ENCODE measurements at regions not wholly inside any gene's neighbourhood (a gene's known extent, or its start where the extent isn't known, plus 50 kb on each side); places are given as distances from the start of the nearest gene placed in this dataset.

- TF ChIP-seq, protein P1, sequence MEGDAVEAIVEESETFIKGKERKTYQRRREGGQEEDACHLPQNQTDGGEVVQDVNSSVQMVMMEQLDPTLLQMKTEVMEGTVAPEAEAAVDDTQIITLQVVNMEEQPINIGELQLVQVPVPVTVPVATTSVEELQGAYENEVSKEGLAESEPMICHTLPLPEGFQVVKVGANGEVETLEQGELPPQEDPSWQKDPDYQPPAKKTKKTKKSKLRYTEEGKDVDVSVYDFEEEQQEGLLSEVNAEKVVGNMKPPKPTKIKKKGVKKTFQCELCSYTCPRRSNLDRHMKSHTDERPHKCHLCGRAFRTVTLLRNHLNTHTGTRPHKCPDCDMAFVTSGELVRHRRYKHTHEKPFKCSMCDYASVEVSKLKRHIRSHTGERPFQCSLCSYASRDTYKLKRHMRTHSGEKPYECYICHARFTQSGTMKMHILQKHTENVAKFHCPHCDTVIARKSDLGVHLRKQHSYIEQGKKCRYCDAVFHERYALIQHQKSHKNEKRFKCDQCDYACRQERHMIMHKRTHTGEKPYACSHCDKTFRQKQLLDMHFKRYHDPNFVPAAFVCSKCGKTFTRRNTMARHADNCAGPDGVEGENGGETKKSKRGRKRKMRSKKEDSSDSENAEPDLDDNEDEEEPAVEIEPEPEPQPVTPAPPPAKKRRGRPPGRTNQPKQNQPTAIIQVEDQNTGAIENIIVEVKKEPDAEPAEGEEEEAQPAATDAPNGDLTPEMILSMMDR (IDR thresholded peaks at IDR 0.05; ENCODE audit: low read depth, low read length): no peak
- no peak overlapping the region for H3K4me3 ChIP-seq (ENCODE audit: low read depth, low read length)
These were observed 666.9 kb downstream of the XIRP2 start for GRCh38 chr2:167555098-167555720.

DNA sequence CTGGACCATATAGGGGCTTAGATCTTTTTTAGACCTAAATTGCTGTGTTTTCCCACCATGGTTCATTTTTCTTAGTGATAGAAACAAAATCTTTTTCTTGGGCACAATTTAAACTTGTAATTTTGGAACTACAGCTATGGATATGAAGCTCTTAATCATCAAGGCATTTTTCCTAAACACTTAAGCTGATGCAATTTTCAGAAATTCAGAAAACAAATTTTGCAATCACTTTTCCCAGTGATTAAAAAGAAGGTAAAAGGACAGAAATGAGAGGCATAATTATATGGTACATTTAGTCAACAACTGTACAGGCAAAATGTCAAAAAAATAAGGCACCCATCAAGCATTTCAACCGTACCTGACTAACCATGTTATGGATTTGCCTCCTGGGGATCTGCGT is 665.4 kb downstream of the XIRP2 start:
- TF ChIP-seq, protein P1 (IDR thresholded peaks at IDR 0.05; ENCODE audit: low read depth, low read length): no peak
- no peak overlapping the region for H3K4me3 ChIP-seq (ENCODE audit: low read depth, low read length)

GRCh38 chr2:167551416-167551815 is 663.1 kb downstream of the XIRP2 start:
- no peak overlapping the region for H3K4me3 ChIP-seq (ENCODE audit: low read depth, low read length)
- TF ChIP-seq, protein P1 (IDR thresholded peaks at IDR 0.05; ENCODE audit: low read depth, low read length): no peak

GRCh38 chr2:167550448-167550847 is 662.2 kb downstream of the XIRP2 start:
- TF ChIP-seq, protein P1 (IDR thresholded peaks at IDR 0.05; ENCODE audit: low read depth, low read length): no peak
- no peak overlapping the region for H3K4me3 ChIP-seq (ENCODE audit: low read depth, low read length)

GRCh38 chr2:167548396-167548795 is 660.1 kb downstream of the XIRP2 start:
- no peak overlapping the region for H3K4me3 ChIP-seq (ENCODE audit: low read depth, low read length)
- TF ChIP-seq, protein P1 (IDR thresholded peaks at IDR 0.05; ENCODE audit: low read depth, low read length): no peak

- H3K4me3 ChIP-seq (ENCODE audit: low read depth, low read length): peak overlapping the region; percentile 10; the same call in 1 of the 2 replicates
- TF ChIP-seq, protein P1 (IDR thresholded peaks at IDR 0.05; ENCODE audit: low read depth, low read length): no peak
These were observed 656.3 kb downstream of the XIRP2 start for GRCh38 chr2:167544602-167545001.

GRCh38 chr2:167543721-167544120 is 655.4 kb downstream of the XIRP2 start:
- TF ChIP-seq, protein P1 (IDR thresholded peaks at IDR 0.05; ENCODE audit: low read depth, low read length): no peak
- no peak overlapping the region for H3K4me3 ChIP-seq (ENCODE audit: low read depth, low read length)

All from WI38 (cell line).